HG02840 (cell line): ENCODE measurements at regions not wholly inside any gene's neighbourhood (a gene's known extent, or its start where the extent isn't known, plus 50 kb on each side); places are given as distances from the start of the nearest gene placed in this dataset.
"Not testable (repeated sequence)": the region's sequence is repeated elsewhere in the genome, so short reads cannot be mapped to it uniquely, and the experiment has no call there.

Source experiments
- ATAC-seq: cut with Tn5 transposase; IDR thresholded peaks from one replicate; pipeline ENCODE4 v1.9.1; 2021; ENCODE audit warnings: mild to moderate bottlenecking, moderate library complexity, moderate number of reproducible peaks; ENCODE audit not compliant: unreplicated experiment, low FRiP score

- no peak for ATAC-seq
Observed at GRCh38 chr16:86942151-86943051, 364.1 kb downstream of the FOXL1 start.

GRCh38 chr16:86945166-86945900, 367.0 kb downstream of the FOXL1 start:
- ATAC-seq: no peak

GRCh38 chr16:86946396-86946795, 368.0 kb downstream of the FOXL1 start:
- no peak for ATAC-seq

GRCh38 chr16:86946981-86947380, 368.6 kb downstream of the FOXL1 start:
- no peak for ATAC-seq

GRCh38 chr16:86948046-86948445, 369.1 kb downstream of the C16orf95 start:
- ATAC-seq: no peak

- no peak for ATAC-seq
Observed at GRCh38 chr16:86949116-86949515, 368.1 kb downstream of the C16orf95 start.

GRCh38 chr16:86949630-86950029, 367.6 kb downstream of the C16orf95 start:
- no peak for ATAC-seq

- ATAC-seq: no peak
Observed at GRCh38 chr16:86951041-86951822, 366.0 kb downstream of the C16orf95 start.

GRCh38 chr16:86951831-86952598, 365.2 kb downstream of the C16orf95 start:
- ATAC-seq: no peak

- no peak for ATAC-seq
Observed at GRCh38 chr16:86952769-86953168, 364.4 kb downstream of the C16orf95 start.

GRCh38 chr16:86953631-86954391, 363.4 kb downstream of the C16orf95 start:
- ATAC-seq: no peak

GRCh38 chr16:86955136-86955855, 361.9 kb downstream of the C16orf95 start:
- no peak for ATAC-seq

GRCh38 chr16:86956437-86956836, 360.8 kb downstream of the C16orf95 start:
- no peak for ATAC-seq

- not testable (repeated sequence) for ATAC-seq
Observed at GRCh38 chr16:86957662-86958198, 359.5 kb downstream of the C16orf95 start.

GRCh38 chr16:86958423-86958822, 358.8 kb downstream of the C16orf95 start:
- no peak for ATAC-seq

- no peak for ATAC-seq
Observed at GRCh38 chr16:86959091-86959651, 358.0 kb downstream of the C16orf95 start.

GRCh38 chr16:86959729-86960128, 357.5 kb downstream of the C16orf95 start:
- ATAC-seq: no peak

GRCh38 chr16:86960266-86960665, 356.9 kb downstream of the C16orf95 start:
- ATAC-seq: no peak
